ENCODE measurements at regions not wholly inside any gene's neighbourhood (a gene's known extent, or its start where the extent isn't known, plus 50 kb on each side); places are given as distances from the start of the nearest gene placed in this dataset.

DNA sequence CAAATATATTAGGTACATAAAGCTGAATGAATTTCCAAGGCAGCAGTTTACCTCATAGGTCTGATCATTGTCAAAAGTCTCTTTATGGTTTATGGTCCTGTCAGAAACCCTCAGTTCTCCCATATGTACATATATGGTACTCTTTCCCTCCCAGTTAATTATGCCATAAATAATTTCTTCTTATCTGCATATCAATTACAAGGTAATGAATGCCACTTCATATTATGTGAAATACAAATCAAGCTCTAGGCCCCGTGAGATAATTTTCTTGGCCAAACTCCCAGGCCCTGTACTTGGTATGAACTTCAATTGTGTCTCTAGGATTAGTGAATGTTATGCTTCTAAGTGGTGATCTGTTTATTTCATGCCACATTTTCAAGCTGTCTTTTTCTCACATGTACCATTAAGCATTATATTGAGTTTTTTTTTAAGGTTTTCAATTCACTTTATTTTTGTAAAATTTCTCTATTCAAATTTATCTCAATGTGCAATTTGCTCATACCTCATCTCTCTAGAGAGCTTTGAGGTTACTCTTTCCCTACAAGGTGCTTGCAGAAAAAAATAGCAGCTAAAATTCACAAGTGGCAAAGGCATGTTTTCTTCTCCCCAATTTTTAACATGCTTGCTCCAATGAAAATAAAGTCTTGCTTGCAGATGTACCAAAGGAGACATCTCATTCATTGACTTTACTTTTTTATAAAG is 430.6 kb upstream of the VRK2 start:
- Histone ChIP-seq H3K4me1 (no peaks in the 10 kb centered on the region), H3K9me3 (no peaks in the 10 kb centered on the region), H3K27ac (no peak overlapping the region), H3K27me3 (no peaks in the 10 kb centered on the region), H3K36me3 (no peaks in the 10 kb centered on the region), H3K4me3 (no peak overlapping the region)
- no peak for DNase-seq
- WGBS, 2 donors = 11 to 33% methylated on average over 1 of the region's 1 CpG
- TF ChIP-seq, protein P1, sequence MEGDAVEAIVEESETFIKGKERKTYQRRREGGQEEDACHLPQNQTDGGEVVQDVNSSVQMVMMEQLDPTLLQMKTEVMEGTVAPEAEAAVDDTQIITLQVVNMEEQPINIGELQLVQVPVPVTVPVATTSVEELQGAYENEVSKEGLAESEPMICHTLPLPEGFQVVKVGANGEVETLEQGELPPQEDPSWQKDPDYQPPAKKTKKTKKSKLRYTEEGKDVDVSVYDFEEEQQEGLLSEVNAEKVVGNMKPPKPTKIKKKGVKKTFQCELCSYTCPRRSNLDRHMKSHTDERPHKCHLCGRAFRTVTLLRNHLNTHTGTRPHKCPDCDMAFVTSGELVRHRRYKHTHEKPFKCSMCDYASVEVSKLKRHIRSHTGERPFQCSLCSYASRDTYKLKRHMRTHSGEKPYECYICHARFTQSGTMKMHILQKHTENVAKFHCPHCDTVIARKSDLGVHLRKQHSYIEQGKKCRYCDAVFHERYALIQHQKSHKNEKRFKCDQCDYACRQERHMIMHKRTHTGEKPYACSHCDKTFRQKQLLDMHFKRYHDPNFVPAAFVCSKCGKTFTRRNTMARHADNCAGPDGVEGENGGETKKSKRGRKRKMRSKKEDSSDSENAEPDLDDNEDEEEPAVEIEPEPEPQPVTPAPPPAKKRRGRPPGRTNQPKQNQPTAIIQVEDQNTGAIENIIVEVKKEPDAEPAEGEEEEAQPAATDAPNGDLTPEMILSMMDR (IDR thresholded peaks at IDR 0.05) = no peak
- TF ChIP-seq POLR2A (IDR thresholded peaks at IDR 0.05) = no peak
- intact Hi-C loops (cut with DNase I) = no loop called here

DNA sequence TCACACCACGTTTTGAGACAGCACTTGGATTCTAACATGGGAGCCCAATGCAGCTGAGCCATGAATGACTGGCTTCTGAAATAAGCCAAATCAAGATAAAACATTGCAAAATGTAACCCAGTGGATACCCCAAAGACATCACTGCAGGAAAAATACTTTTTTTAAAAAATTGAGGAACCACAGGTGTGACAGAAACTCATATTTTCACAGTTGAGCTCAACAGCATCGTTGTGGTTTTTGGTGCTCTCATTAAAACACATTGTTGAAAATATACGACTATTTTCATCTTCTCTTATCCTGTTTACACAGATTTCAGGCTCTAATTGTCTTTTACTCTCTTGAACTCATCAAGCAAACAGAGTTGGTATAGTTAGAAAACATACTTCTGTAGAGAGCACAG is 429.3 kb upstream of the VRK2 start:
- Histone ChIP-seq H3K4me1 (no peaks in the 10 kb centered on the region), H3K27ac (no peak overlapping the region), H3K4me3 (no peak overlapping the region), H3K27me3 (no peaks in the 10 kb centered on the region), H3K36me3 (no peaks in the 10 kb centered on the region), H3K9me3 (no peaks in the 10 kb centered on the region)
- intact Hi-C loops (cut with DNase I) = no loop called here
- no peak for DNase-seq
- TF ChIP-seq, protein P1 (IDR thresholded peaks at IDR 0.05) = no peak
- TF ChIP-seq POLR2A (IDR thresholded peaks at IDR 0.05) = no peak
- WGBS, 2 donors = 26 to 28% methylated on average over 3 of the region's 3 CpGs

DNA sequence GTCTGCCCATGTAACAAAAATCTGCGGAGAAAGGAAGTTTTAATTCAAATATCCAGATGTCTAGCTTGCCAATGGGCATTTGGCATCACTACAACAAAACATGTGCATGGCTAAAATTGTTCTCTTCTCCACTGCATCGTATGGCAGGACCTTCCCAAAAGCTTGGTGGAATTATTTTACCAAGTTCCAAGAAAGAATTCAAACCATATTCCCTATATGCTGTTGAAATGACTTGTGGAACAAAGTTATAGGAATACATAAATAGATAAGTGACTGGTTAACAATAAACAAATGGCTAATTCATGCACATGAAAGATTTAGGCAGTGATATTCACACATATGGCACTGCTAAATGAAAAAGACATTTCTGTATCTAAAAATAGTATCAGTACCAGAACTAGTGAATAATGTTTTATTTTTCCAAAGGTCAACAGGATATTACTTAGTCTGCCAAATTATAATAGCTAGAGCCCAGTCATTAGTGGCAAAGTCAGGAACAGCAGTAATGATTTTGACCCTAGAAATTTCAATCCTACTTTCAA is 425.4 kb upstream of the VRK2 start:
- no peaks in the 10 kb centered on the region for H3K36me3 ChIP-seq
- DNase-seq = no peak
- no peak overlapping the region for H3K27ac ChIP-seq
- intact Hi-C loops (cut with DNase I) = no loop called here
- no peaks in the 10 kb centered on the region for H3K27me3 ChIP-seq
- 8 to 36% methylated on average over 2 of the region's 2 CpGs for WGBS, 2 donors
- no peaks in the 10 kb centered on the region for H3K9me3 ChIP-seq
- H3K4me3 ChIP-seq = no peak overlapping the region
- no peaks in the 10 kb centered on the region for H3K4me1 ChIP-seq
- TF ChIP-seq POLR2A (IDR thresholded peaks at IDR 0.05) = no peak

DNA sequence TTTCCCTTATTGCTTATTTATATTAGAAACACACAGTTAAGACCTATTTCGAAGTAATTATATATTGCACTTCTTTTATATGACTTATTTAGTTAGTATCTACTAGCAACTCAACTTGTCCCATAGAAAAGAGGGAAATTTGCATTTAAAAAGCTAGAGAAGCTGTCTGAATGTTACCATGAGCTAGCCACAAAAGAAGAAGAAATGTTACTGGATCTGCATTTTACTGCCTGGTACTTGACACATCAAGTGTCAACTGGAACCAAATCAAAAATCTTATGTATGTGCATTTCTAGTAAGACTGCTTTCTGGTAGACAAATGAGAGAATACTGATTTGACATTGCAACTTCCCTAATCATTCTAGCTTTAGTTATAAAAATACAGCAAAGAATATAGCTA is 424.6 kb upstream of the VRK2 start:
- Histone ChIP-seq H3K27me3 (no peaks in the 10 kb centered on the region), H3K36me3 (no peaks in the 10 kb centered on the region), H3K4me3 (no peak overlapping the region), H3K27ac (no peak overlapping the region), H3K9me3 (no peaks in the 10 kb centered on the region), H3K4me1 (no peaks in the 10 kb centered on the region)
- no peak for DNase-seq
- no peak for TF ChIP-seq POLR2A (IDR thresholded peaks at IDR 0.05)
- TF ChIP-seq, protein P1 (IDR thresholded peaks at IDR 0.05) = no peak
- intact Hi-C loops (cut with DNase I) = no loop called here
- 21 to 36% methylated on average over 1 of the region's 1 CpG for WGBS, 2 donors

DNA sequence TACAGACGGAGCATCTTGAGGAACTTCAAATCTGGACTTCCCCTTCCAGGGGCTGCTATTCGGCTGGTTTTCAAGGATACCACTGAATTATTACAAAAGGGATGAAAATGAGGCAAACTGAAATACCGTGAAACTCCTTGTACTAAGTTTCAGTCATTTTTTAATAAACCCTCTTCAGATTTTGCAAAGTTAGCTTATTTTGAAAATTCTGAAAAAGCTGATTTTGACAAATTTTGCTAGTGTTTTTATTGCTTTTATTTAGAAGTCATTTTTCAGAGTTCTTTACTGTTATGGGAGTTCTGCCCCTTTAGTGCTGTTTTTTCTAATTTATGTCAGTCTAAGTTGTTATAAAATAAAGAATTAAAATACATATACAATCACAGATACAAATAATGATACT is 390.4 kb upstream of the VRK2 start:
- 75 to 83% methylated on average over 3 of the region's 3 CpGs for WGBS, 2 donors
- H3K27ac ChIP-seq = no peak overlapping the region
- no peaks in the 10 kb centered on the region for H3K4me1 ChIP-seq
- no peak overlapping the region for H3K4me3 ChIP-seq
- DNase-seq = no peak
- H3K36me3 ChIP-seq = no peaks in the 10 kb centered on the region
- no peaks in the 10 kb centered on the region for H3K27me3 ChIP-seq
- intact Hi-C loops (cut with DNase I) = no loop called here
- no peak for TF ChIP-seq POLR2A (IDR thresholded peaks at IDR 0.05)
- TF ChIP-seq, protein P1 (IDR thresholded peaks at IDR 0.05) = no peak
- peaks cover 0 to 6% (median 0%) of the 10 kb centered on the region in 3 donors for H3K9me3 ChIP-seq

Data from esophagus squamous epithelium (tissue), 5 donors.